H1 (cell line): ENCODE measurements at regions not wholly inside any gene's neighbourhood (a gene's known extent, or its start where the extent isn't known, plus 50 kb on each side); places are given as distances from the start of the nearest gene placed in this dataset.

ENCODE experiments used
- KDM5A ChIP-seq: fragments of 200-600 bp; IDR thresholded peaks from 2 replicates; pipeline ENCODE4 v1.7.1; 2012; ENCODE audit warnings: mild to moderate bottlenecking, low read length, inconsistent platforms, mixed read lengths
- TF ChIP-seq, protein P1 (sequence below): IDR thresholded peaks from 2 replicates; pipeline ENCODE4 v1.6.1; 2012; ENCODE audit warnings: inconsistent platforms

DNA sequence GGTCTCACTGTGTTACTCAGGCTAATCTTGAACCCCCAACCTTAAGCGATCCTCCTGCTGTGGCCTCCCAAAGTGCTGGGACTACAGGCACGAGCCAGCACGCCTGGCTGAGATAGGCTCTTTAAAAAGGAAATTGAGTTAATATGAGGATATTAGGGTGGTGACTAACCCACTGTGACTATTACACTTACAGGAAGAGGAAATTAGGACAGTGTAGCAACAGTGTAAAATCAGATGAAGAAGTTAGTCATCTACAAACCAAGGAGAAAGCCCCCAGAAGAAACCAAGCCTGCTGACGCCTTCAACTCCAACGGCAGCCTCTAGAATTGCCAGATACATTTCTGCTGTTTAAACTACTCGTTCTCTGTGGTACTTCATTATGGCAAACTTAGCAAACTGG lies 711.9 kb downstream of the SUCLG1 start (continued):
- TF ChIP-seq, protein P1, sequence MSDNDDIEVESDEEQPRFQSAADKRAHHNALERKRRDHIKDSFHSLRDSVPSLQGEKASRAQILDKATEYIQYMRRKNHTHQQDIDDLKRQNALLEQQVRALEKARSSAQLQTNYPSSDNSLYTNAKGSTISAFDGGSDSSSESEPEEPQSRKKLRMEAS = no peak
- no peak for TF ChIP-seq KDM5A
- TF ChIP-seq, all 59 proteins: peak for 0
